DND-41 (cell line): ENCODE measurements at regions not wholly inside any gene's neighbourhood (a gene's known extent, or its start where the extent isn't known, plus 50 kb on each side); places are given as distances from the start of the nearest gene placed in this dataset.
"Not testable (repeated sequence)": the region's sequence is repeated elsewhere in the genome, so short reads cannot be mapped to it uniquely, and the experiment has no call there.

Experiments used
- CTCF ChIP-seq: IDR thresholded peaks from 2 replicates; pipeline ENCODE4 v1.5.1; 2012; ENCODE audit warnings: borderline replicate concordance, low read length, moderate library complexity, mild to moderate bottlenecking; ENCODE audit not compliant: poor library complexity, severe bottlenecking; ENCODE audit errors: extremely low read depth
- EZH2 ChIP-seq: IDR thresholded peaks from 3 replicates; pipeline ENCODE4 v1.6.1; 2012; ENCODE audit warnings: borderline replicate concordance, low read depth, mild to moderate bottlenecking, moderate library complexity, low read length, inconsistent platforms; ENCODE audit not compliant: severe bottlenecking

- not testable (repeated sequence) for TF ChIP-seq CTCF, EZH2
Measured at GRCh38 chr13:67508275-67508674, 278.1 kb upstream of the PCDH9 start.
